HT1080 (cell line): ENCODE measurements at regions not wholly inside any gene's neighbourhood (a gene's known extent, or its start where the extent isn't known, plus 50 kb on each side); places are given as distances from the start of the nearest gene placed in this dataset.
"Not testable (repeated sequence)": the region's sequence is repeated elsewhere in the genome, so short reads cannot be mapped to it uniquely, and the experiment has no call there.

ENCODE experiments used
- DNase-seq: peaks from one replicate; pipeline ENCODE4 v3.0.0-alpha.2; 2015; ENCODE audit warnings: low read depth

DNA sequence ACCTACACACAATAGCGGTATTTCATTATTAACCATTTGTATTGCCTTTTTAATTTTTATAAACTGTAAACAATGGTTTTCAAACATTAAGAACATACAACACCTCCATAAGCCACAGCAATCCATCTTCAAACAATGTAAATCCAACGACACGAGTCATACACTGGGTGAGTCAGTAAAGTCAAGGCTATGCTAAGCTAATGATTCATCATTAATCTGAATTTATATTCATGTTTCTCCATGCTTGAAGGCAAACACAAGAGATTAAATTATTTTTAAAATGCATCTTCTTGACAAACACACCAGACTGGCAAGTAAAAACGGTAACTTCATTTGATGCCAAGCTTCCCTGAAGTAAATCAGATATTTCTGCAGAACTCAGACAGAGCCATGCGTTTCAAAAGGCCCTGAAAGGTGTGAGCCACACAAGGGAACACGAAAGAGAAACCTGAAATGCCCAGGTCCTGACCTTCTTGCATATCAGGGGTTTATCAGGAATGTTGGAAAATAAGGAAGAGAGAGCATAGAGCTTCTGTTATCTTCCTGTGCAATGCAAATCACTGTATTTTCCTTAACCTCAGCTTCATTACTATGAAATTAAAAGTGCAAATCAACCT lies 162.5 kb downstream of the ALDH8A1 start:
- peak; percentile 61 for DNase-seq

DNA sequence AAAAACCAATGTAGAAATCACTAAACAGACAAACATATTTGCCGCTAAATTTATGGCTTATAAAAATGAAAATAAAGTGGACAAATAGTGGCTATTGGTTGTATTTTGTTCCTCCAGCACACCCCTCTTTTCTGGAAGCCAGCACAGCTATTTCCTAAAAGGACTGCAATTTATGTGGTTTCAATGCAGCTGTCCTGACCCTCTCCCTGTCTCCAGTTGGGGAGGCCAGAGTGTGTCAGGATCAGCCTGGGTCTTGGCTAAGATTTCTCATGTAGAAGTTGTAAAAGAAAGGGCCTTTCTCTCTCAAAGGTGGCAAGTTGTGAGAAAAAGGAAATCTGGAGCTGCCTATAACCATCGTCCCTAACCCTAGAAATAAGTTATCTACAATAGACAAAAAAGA lies 165.6 kb downstream of the ALDH8A1 start:
- DNase-seq = no peak

DNA sequence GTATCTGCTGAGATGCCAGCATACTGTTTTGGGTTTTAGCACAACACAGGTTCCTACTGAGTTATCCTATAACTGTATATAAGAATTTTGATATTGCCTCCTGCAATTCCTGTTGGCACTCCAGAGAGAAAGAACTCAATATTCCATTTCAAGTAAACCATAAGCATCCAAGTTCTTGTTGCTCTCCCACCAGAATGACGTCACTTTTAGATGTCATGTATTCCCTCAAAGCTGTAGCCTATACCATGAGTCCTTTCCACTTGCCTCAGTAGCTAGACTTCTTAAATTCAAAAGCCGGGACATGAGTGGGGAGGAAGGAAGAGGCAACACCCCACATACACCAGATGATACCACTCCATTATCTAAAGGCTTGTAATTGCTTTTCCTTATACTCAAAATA lies 171.5 kb downstream of the ALDH8A1 start:
- no peak for DNase-seq

DNA sequence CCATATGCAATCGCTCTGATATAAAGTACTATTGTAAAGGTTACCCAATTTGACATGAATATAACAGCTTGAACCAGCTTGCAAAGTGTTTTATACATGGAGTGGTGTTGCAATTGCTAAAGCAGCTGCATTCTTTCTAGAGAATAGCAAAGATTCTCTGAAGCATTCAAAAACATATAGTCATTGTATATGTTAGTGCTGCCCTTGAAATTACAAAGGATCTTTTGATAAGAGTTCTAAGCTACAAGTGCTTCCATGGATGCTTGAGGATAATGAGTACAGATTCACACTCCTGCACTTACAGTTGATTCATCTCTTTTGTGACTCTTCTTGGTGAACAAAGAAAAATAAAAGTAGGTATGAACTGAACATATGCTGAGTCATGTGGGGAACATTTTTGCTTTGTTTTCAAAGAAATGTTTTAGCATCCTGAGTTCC lies 175.7 kb downstream of the ALDH8A1 start:
- peak; percentile 78 for DNase-seq

DNA sequence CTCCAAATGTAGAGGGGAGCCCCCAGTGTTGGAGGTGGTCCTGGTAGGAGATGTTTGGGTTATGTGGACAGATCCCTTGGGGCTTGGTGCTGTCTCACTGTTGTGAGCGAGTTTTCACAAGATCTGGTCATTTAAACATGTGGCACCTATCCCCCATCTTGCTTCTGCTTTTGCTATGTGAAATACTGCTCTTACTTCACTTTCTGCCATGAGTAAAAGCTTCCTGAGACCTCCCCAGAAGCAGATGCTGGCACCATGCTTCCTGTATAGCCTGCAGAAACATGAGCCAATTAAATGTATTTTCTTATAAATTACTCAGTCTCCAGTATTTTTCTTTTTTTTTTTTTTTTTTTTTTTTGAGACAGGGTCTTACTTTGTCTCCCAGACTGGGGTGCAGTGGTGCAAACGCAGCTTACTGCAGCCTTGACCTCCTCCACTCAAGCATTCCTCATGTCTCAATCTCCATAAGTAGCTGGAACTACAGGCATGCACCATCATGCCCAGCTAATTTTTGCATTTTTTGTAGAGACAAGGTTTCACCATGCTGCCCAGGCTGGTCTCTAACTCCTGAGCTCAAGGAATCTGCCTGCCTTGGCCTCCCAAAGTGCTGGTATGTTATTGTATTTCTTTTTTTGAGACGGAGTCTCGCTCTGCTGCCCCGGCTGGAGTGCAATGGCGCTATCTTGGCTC lies 177.1 kb downstream of the ALDH8A1 start:
- DNase-seq = no peak

DNA sequence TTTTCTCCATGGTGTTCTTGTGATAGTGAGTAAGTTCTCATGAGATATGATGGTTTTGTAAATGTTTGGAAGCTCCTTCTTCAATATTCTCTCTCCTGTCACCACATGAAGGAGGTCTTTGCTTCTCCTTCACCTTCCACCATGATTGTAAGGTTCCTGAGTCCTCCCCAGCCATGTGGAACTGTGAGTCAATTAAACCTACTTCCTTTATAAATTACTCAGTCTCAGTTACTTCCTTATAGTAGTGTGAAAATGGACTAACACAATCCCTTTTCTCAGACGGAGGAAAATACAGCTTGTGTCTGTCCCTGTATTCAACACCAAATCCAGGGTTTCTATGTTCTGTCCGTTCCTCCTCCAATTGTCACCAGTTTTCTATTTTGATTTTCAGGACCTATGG lies 181.0 kb downstream of the ALDH8A1 start:
- no peak for DNase-seq

DNA sequence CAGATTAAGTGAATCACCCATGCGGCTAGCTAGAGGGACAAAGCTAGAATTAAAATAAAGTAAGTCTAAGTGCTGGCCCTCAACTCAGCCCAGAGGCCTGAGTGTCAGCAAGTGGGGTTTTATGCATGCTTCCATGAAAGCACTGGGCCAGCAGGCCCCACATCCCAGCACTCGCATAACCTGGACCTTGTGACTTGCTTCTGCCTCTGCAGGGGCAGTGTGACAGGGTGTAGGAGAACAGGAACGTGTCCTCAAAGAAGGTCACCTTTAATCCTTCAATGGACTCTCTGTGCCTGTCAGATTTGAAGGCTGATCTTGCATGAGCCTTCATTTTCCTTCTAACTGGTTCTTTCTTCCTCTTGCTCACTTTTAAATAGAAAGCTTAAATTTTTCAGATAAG lies 183.4 kb downstream of the ALDH8A1 start:
- DNase-seq = no peak

DNA sequence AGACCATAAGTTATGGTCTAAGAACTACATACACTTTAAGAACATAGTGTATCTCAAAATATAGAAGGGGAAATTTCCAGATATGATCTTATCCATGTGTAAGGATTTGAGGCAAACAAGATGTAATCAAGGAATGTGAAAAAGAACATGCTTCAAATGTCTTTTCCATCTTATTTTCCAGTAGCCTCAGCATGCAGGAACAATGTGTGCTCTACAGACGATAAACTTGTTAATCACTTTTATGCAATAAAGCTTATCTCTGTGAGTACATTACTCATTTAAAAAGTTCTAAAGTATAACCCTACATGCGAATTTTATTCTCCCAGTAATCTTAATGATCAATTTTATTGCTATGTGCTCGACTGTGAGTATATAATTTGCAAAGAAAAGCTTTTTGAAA lies 185.2 kb downstream of the ALDH8A1 start:
- DNase-seq = no peak

DNA sequence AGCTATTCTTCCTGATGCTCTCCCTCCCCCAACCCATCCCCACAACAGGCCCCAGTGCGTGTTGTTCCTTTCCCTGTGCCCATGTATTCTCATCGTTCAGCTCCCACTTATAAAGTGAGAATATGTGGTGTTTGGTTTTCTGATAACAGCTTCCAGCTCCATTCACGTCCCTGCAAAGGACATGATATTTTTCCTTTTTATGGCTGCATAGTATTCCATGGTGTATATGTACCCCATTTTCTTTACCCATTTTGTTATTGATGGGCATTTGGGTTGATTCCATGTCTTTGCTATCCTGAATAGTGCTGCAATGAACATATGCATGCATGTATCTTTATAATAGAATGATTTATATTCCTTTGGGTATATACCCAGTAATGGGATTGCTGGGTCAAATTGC lies 186.3 kb downstream of the ALDH8A1 start:
- DNase-seq = not testable (repeated sequence)

DNA sequence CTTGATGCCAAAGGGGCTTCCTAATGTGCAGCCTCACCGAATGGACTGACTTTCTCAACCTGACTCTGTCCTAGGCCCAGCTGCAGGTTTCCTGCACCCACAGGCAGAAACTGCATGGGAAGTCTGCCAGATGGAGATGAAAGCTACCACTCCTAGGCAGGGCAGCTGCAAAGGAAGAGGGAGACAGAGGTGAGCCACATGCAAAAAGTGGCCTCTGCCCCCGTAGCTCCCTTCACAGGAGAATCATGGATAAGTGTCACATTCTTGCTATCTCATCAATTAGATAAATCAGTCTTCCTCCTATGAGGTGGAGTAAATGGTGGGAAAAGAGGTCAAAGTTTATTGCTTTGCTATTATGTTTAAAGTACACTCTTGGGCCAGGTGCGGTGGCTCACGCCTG lies 191.3 kb downstream of the ALDH8A1 start:
- DNase-seq = no peak

DNA sequence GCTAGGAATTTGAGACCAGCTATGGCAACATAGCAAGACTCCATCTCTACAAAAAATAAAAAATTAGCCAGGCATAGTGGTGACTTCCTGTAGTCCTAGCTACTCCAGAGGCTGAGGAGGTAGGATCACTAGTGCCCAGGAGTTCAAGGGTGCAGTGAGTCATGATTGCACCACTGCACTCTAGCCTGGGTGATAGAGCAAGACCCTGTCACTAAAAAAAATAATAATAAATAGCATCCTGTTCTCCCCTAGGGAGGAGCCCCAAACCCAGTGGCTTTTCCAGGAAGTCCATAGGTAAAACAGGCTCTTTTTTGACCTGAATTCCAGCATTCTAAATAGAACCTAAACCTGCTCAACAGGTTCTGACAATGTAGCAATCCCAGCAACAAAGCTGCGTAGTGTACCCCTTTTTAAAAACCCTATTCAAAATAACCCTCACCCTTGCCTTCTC lies 192.0 kb downstream of the ALDH8A1 start:
- peak; percentile 39 for DNase-seq

DNA sequence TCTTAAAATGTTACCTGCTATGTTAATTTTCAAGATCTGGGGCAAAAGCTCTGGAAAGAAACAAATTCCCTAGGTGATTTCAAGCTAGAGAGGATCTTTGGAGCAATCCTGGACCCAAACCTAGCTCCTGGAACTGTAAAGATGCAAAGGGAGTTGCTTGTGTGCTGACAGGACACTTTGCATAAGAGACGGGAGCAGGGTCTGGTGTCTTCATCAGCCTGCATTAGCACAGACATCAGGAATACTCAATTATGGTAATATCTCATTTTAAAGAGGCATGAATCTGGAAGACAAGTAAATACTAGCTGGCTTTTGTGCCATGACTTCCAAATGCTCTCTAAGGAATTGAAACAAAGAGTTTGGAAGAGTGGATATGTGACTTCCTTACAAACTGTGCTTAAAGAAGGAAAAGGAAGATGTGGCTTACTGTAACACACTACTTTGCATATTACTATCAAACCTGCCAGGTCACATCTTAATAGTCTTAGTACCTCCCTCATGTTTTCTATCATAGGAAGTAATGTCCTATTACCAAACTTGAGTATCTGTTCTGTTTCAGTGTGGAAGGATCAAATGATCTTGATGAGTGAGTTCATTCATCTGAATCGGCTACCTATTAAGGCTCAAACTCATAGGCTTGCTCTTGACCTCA lies 193.4 kb downstream of the ALDH8A1 start:
- DNase-seq = no peak

DNA sequence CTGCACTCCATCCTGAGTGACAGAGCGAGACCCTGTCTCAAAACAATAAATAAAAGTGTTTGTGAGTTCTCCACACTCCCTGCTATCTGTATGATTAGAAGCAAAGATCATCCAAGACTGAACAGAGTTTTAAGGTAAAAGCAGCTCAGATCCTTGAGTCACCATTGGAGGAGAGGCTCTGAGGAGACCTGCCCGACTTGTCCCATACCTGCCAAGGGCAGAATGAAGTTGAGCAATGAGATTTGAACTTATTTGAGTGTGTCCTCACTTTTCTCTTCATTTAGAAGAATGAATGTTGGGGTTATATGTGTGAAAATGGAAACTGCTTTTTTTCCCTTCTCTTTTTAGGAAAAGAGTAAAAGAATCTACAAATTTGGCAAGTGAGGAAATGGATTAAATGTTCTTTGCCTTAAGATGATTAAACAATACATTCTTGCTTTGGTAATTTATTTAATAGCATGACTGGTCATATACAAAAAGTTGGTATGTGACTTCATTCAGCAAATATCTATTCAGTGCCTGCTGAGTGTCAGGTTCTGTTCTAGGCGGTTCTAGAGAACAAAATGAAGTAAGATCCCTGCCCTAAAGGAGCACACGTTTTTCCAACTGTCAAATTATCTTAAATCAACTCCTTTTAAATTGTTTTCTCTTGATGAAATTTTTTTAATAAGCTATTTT lies 195.7 kb downstream of the ALDH8A1 start:
- DNase-seq = no peak

DNA sequence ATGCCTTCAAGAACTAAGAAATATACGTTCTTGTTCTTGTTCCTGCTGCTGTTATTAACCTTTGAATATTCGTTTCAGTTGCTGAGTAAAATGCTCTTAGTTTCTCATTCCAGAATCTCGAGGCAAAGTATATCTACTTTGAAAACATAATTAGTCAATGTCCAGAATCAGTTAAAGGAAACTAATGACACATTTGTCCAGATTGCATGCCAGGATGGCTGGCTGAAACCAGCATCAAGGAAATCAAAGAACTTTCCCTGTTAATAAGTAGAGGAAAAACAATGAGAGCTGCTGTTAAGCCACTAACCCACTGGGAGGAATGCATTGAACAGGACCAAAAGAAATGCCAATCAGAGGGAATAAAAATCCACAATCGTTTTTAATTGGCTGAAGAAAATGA lies 196.9 kb downstream of the ALDH8A1 start:
- DNase-seq = no peak

DNA sequence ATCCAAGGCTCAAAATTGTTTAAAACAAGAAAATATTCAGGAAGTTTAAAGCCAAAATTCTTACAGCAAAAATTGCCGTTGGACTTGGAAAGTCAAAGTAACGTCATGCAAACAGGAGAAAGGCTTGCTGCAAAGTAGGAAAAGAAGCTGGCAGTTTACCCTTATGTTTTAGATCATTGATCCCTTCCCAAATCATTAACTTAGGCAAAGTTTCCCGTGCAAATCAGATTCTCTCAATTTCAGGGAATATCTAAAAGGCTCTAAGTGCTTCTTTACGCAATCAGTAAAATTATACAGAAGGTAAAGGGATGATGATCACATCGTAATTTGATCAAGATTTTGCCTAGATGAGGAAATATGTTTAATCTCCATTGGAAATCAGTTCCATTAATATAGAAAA lies 197.5 kb downstream of the ALDH8A1 start:
- no peak for DNase-seq

DNA sequence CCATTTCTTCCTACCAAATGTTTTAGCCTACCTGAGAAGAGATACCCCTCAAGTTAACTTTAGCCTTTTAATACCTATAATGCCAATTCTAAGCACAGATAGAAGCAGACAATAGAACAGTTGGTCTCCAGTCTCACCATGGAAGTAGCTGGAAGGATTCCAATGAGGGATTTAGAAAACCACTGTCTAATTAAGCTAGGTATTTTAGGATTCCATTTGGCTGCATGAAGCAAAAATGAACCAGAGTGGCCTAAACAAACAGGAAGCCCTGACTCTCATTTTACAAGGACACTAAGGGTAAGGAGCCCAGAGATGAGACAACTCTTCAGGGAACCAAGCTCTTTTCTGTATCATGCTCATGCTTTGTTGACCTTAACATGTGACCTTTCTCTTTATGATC lies 199.2 kb downstream of the ALDH8A1 start:
- DNase-seq = peak; percentile 32

DNA sequence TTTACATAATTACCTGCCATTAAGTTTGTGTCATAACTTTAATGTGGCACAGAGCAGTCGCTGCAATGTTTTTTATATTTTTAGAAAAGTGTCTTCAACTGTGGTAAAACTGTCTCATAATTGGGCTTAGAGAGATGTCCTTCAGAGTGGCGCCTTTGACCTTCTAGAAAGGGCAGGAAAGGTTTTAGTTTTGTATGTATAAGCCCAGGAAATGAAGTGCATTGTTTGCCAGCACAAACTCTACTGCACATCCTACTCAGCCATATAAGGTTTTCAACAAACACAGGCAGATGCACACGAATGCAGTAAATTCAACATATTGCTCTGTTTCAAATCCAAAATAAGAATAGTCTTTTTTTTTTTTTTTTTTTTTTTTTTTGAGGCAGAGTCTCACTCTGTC lies 201.4 kb downstream of the ALDH8A1 start:
- no peak for DNase-seq

DNA sequence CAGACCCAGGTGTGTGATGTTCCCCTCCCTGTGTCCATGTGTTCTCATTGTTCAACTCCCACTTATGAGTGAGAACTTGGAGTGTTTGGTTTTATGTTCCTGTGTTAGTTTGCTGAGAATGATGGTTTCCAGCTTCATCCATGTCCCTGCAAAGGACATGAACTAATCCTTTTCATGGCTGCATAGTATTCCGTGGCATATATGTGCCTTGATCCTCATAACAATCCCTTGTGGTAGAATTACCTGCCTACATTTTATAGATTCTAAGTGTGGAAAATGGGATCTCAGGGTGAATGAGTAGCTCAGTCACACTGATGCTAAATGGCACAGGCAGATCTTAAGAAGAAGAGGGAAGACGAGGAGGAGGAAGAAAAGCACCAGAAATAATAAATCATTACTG lies 202.7 kb downstream of the ALDH8A1 start:
- DNase-seq = not testable (repeated sequence)

DNA sequence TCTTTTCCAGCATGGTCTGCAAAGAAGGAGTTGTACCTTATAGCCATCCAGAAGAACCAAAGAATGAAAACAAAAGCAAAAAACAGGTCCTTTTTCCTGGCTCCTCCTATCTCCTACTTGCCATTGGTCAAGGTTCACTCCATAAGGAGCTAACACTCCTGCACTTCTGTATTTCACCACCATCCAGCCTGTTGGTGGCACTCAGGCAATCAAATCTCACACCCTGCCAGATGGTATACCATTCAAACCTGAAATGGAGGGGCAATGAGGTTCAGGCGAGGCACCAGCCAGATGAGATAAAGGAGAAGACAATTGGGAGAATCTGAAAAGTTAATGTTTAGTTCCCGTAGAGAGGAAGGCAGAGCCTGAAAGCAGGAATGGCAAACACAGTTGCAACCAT lies 203.8 kb downstream of the ALDH8A1 start:
- no peak for DNase-seq

DNA sequence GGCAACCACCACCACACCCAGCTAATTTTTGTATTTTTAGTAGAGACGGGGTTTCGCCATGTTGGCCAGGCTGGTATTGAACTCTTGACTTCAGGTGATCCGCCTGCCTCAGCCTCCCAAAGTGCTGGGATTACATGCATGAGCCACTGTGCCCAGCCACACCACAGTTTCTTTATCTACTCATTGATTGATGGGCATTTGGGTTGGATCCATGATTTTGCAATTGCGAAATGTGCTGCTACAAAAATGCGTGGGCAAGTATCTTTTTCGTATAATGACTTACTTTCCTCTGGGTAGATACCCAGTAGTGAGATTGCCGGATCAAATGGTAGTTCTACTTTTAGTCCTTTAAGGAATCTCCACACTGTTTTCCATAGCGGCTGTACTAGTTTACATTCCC lies 204.7 kb downstream of the ALDH8A1 start:
- not testable (repeated sequence) for DNase-seq

DNA sequence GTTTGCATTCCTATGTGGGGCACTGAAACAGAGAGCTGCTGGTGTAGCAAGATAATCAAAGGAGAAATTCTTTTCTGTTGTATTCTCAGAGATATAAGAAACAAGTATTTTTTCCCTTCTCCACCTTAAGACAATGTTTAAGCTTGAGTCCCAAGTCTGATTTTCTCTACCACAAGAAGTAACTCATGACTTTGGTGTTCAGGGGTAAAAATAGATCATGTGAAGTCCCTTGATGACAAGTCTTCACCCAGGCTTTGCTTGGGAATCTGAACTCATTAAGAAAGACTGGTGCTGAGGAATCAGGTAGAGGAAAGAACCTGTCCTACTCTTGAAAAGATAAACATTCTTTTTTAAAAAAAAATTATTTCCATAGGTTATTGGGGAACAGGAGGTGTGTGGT lies 205.6 kb downstream of the ALDH8A1 start:
- DNase-seq = no peak

DNA sequence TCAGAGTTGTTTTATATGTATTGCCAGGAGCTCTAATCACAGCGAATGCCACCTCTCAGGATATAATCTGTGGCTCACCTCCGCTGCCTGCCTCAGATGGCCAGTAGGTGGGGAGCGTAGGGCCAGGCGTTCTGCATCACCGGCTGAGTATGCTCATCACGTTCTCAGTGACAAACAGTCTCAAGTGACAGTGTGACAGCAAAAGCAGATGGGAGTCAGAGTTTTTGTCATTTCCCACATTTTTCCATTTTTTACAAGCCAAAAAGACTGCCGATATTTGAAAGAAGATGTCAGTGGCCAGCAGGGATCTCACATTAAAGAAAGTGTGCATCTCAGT lies 208.7 kb downstream of the ALDH8A1 start:
- no peak for DNase-seq
